Activated T-cell treated with anti-CD3 and anti-CD28 coated beads for 48 hours (primary cell): ENCODE measurements at regions not wholly inside any gene's neighbourhood (a gene's known extent, or its start where the extent isn't known, plus 50 kb on each side); places are given as distances from the start of the nearest gene placed in this dataset.

Source experiments
- DNase-seq: peaks from one replicate; pipeline ENCODE4 v3.0.0-alpha.2; 2020; ENCODE audit warnings: low read depth

DNA sequence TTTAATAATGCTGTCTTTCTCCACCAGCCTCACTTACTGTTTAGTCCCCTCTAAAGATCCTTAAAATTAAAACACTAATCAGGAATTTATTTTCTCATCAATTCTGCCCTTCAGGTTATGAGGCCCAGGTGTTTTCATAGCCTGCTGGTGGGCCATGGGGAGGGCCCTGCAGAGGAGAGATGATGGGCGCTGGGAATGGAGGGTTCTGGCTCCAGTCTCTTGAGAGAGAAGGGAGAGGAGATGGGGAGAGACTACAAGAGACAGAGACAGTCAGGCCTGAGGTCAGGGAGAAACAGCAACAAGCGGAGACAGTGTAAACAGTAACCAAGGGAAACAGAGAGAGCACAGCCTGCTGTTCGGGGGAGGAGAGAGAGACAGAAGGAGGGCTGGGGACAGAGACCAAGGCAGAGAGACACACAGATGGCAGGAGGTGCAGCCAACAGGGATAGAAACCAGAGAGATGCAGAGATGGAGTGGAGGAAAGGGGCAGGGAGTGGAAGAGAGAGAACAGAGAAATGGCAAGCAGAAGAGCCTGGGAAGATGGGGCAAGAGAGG, 187.3 kb upstream of the SYT13 start:
- DNase-seq: no peak

- DNase-seq: no peak
These were observed 186.7 kb upstream of the SYT13 start for GRCh38 chr11:45472716-45473317.

GRCh38 chr11:45471266-45471665, 185.1 kb upstream of the SYT13 start:
- DNase-seq: no peak

- no peak for DNase-seq
These were observed 184.6 kb upstream of the SYT13 start for GRCh38 chr11:45470794-45471167.

- no peak for DNase-seq
These were observed 184.1 kb upstream of the SYT13 start for GRCh38 chr11:45470151-45470793.

- no peak for DNase-seq
These were observed 182.2 kb upstream of the SYT13 start for GRCh38 chr11:45468267-45468856.

DNA sequence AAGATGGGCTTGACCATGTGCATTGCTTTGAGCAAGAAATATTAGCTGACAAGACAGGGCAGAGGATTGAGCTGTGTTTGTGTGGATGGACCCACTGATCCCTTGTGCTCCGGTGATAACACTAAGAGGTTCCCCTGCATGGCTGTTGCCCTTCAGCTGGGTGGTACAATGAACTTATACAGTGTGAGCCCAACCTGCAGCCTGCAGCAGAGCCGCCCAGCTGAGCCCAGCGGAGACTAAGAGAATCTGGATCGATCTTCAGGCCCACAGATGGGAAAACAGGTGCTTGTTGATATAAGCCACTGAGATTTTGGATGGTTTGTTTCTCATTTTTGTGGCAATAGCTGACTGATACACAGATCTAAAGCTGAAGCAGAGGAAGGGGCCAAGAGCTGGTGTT, 177.4 kb upstream of the SYT13 start:
- DNase-seq: no peak

DNA sequence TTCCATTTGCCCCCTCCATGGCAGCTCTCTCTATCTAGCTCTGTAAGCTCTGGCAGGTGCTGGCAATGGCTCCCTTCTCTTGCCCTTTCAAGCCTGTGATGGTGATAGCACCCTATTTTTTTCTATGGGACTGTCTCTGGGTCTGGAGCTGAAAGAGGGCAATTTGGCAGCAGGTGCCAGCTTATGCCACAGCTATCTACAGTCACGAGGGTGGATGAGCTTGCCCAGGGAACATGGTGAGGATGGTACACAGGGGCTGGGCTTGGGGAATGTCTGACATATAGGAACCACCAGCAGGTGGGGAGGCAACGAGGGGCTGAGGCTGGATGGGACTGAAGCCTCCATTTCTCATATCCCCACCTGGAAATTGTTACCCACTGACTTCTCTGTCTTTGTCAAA, 175.4 kb upstream of the SYT13 start:
- DNase-seq: no peak

GRCh38 chr11:45459491-45459890, 173.3 kb upstream of the SYT13 start:
- no peak for DNase-seq

- no peak for DNase-seq
These were observed 172.1 kb upstream of the SYT13 start for GRCh38 chr11:45458269-45458668.

GRCh38 chr11:45457649-45458048, 171.5 kb upstream of the SYT13 start:
- no peak for DNase-seq

- no peak for DNase-seq
These were observed 170.5 kb upstream of the SYT13 start for GRCh38 chr11:45456686-45457085.

- DNase-seq: no peak
These were observed 169.4 kb upstream of the SYT13 start for GRCh38 chr11:45455536-45455935.

- DNase-seq: no peak
These were observed 168.8 kb upstream of the SYT13 start for GRCh38 chr11:45454917-45455401.

- no peak for DNase-seq
These were observed 167.6 kb upstream of the SYT13 start for GRCh38 chr11:45453721-45454120.

GRCh38 chr11:45451766-45452440, 165.8 kb upstream of the SYT13 start:
- no peak for DNase-seq

GRCh38 chr11:45450189-45450588, 164.0 kb upstream of the SYT13 start:
- DNase-seq: no peak

- DNase-seq: no peak
These were observed 163.0 kb upstream of the SYT13 start for GRCh38 chr11:45449036-45449601.

DNA sequence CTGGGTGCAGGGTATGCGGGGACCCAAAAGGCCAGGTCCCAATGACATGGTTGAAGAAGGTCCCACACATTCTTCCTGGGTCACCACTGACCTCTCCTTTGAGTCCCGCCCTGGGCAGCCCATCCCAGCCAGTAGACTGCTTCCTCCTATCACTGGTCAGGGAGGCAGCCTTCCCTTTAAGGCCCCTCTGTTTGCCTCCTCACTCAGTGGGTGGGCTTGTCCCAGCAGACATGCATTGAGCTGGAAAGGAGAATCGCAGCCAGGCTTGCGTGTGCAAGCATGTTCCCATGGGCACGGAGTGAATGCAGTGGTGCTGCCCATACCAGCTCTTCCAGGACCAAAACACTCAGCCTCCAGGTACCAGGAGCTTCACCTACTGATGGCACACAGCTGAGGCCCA, 162.4 kb upstream of the SYT13 start:
- no peak for DNase-seq

- no peak for DNase-seq
These were observed 160.9 kb upstream of the SYT13 start for GRCh38 chr11:45446998-45447397.

DNA sequence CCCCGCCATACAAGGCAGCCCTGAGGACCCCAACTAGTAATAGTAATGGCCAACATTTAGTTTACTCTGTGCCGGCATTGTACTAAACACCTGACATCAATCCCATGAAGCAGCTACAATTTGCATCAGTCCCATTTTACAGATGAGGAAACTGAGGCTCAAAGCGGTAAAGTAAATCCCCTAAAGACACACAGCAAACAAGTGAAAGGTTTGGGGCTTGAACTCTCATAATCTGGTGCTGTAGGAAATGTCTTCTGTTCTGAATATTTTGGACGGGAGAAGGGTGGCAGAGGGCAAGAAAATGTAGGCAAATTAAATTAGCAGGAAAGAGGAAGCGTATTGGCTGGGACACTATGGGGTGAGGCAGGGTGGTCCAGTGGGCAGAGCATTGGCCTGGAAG, 160.3 kb upstream of the SYT13 start:
- DNase-seq: no peak

- DNase-seq: no peak
These were observed 158.7 kb upstream of the SYT13 start for GRCh38 chr11:45444796-45445195.
